ENCODE measurements at regions not wholly inside any gene's neighbourhood (a gene's known extent, or its start where the extent isn't known, plus 50 kb on each side); places are given as distances from the start of the nearest gene placed in this dataset.

GRCh38 chr18:31244771-31245394, 73.1 kb upstream of the DSG1 start (continued):
- TF ChIP-seq, protein P1, sequence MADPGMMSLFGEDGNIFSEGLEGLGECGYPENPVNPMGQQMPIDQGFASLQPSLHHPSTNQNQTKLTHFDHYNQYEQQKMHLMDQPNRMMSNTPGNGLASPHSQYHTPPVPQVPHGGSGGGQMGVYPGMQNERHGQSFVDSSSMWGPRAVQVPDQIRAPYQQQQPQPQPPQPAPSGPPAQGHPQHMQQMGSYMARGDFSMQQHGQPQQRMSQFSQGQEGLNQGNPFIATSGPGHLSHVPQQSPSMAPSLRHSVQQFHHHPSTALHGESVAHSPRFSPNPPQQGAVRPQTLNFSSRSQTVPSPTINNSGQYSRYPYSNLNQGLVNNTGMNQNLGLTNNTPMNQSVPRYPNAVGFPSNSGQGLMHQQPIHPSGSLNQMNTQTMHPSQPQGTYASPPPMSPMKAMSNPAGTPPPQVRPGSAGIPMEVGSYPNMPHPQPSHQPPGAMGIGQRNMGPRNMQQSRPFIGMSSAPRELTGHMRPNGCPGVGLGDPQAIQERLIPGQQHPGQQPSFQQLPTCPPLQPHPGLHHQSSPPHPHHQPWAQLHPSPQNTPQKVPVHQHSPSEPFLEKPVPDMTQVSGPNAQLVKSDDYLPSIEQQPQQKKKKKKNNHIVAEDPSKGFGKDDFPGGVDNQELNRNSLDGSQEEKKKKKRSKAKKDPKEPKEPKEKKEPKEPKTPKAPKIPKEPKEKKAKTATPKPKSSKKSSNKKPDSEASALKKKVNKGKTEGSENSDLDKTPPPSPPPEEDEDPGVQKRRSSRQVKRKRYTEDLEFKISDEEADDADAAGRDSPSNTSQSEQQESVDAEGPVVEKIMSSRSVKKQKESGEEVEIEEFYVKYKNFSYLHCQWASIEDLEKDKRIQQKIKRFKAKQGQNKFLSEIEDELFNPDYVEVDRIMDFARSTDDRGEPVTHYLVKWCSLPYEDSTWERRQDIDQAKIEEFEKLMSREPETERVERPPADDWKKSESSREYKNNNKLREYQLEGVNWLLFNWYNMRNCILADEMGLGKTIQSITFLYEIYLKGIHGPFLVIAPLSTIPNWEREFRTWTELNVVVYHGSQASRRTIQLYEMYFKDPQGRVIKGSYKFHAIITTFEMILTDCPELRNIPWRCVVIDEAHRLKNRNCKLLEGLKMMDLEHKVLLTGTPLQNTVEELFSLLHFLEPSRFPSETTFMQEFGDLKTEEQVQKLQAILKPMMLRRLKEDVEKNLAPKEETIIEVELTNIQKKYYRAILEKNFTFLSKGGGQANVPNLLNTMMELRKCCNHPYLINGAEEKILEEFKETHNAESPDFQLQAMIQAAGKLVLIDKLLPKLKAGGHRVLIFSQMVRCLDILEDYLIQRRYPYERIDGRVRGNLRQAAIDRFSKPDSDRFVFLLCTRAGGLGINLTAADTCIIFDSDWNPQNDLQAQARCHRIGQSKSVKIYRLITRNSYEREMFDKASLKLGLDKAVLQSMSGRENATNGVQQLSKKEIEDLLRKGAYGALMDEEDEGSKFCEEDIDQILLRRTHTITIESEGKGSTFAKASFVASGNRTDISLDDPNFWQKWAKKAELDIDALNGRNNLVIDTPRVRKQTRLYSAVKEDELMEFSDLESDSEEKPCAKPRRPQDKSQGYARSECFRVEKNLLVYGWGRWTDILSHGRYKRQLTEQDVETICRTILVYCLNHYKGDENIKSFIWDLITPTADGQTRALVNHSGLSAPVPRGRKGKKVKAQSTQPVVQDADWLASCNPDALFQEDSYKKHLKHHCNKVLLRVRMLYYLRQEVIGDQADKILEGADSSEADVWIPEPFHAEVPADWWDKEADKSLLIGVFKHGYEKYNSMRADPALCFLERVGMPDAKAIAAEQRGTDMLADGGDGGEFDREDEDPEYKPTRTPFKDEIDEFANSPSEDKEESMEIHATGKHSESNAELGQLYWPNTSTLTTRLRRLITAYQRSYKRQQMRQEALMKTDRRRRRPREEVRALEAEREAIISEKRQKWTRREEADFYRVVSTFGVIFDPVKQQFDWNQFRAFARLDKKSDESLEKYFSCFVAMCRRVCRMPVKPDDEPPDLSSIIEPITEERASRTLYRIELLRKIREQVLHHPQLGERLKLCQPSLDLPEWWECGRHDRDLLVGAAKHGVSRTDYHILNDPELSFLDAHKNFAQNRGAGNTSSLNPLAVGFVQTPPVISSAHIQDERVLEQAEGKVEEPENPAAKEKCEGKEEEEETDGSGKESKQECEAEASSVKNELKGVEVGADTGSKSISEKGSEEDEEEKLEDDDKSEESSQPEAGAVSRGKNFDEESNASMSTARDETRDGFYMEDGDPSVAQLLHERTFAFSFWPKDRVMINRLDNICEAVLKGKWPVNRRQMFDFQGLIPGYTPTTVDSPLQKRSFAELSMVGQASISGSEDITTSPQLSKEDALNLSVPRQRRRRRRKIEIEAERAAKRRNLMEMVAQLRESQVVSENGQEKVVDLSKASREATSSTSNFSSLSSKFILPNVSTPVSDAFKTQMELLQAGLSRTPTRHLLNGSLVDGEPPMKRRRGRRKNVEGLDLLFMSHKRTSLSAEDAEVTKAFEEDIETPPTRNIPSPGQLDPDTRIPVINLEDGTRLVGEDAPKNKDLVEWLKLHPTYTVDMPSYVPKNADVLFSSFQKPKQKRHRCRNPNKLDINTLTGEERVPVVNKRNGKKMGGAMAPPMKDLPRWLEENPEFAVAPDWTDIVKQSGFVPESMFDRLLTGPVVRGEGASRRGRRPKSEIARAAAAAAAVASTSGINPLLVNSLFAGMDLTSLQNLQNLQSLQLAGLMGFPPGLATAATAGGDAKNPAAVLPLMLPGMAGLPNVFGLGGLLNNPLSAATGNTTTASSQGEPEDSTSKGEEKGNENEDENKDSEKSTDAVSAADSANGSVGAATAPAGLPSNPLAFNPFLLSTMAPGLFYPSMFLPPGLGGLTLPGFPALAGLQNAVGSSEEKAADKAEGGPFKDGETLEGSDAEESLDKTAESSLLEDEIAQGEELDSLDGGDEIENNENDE (IDR thresholded peaks at IDR 0.05; ENCODE audit: insufficient replicate concordance, low read length): no peak
- TF ChIP-seq EZH2 (IDR thresholded peaks at IDR 0.05; ENCODE audit: low read depth, low read length, severe bottlenecking): no peak
- no peak for TF ChIP-seq SP1 (IDR thresholded peaks at IDR 0.05; ENCODE audit: low read depth, low read length)
- TF ChIP-seq EP300 (IDR thresholded peaks at IDR 0.05; ENCODE audit: borderline replicate concordance in 1 of 2, low read depth in 2 of 2, low read length in 2 of 2): no peak
- TF ChIP-seq RNF2 (IDR thresholded peaks at IDR 0.05; ENCODE audit: borderline replicate concordance, low read depth, low read length, missing control alignments, poor library complexity, severe bottlenecking): no peak
- no peak for TF ChIP-seq SP2 (IDR thresholded peaks at IDR 0.05; ENCODE audit: low read length)
- TF ChIP-seq CREB1 (IDR thresholded peaks at IDR 0.05): no peak

All from H1 (cell line).